SJSA1 (cell line): ENCODE measurements at regions not wholly inside any gene's neighbourhood (a gene's known extent, or its start where the extent isn't known, plus 50 kb on each side); places are given as distances from the start of the nearest gene placed in this dataset.

Source experiments
- DNase-seq, 2 experiments: peaks; one replicate each; pipeline ENCODE4 v3.0.0-alpha.2; 2015 to 2020; ENCODE audit warnings: low spot score in 2 of 2, low read depth in 1 of 2
- H3K27ac ChIP-seq: fragments of 250-450 bp; sonication (Bioruptor Pico); 2 replicates; pipeline ENCODE4 v1.5.1; 2020; ENCODE audit warnings: mild to moderate bottlenecking, moderate library complexity
- H3K27me3 ChIP-seq: fragments of 250-450 bp; sonication (Bioruptor Pico); replicated peaks from 2 replicates; pipeline ENCODE4 v1.5.1; 2020; ENCODE audit warnings: mild to moderate bottlenecking, moderate library complexity
- H3K36me3 ChIP-seq: fragments of 250-450 bp; sonication (Bioruptor Pico); 2 replicates; pipeline ENCODE4 v1.5.1; 2020; ENCODE audit warnings: mild to moderate bottlenecking
- H3K4me1 ChIP-seq: fragments of 250-450 bp; sonication (Bioruptor Pico); replicated peaks from 2 replicates; pipeline ENCODE4 v1.6.1; 2021; ENCODE audit warnings: mild to moderate bottlenecking
- H3K4me3 ChIP-seq: fragments of 250-450 bp; sonication (Bioruptor Pico); 2 replicates; pipeline ENCODE4 v1.5.1; 2020; ENCODE audit warnings: mild to moderate bottlenecking
- H3K9me3 ChIP-seq: fragments of 250-450 bp; sonication (Bioruptor Pico); replicated peaks from 2 replicates; pipeline ENCODE4 v1.5.1; 2020; ENCODE audit warnings: mild to moderate bottlenecking

DNA sequence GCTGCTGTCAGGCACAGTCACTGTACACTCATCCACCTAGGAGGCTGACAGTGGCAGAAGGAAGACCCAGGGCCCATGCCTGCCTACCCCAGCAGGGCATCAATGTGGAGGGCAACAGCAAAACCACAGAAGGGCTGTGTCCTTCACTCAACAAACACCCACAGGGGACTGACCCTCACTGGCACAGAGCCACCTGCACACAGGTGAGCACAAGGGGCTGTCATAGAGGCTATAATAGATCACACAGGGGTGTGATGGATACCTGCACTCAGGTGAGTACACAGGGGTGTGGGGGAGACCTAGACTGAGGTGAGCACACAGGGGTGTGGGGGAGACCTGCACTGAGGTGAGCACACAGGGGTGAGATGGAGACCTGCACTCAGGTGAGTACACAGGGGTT lies 132.8 kb upstream of the TCERG1L start:
- DNase-seq, result no peak
- H3K4me1 ChIP-seq, result no peaks in the 10 kb centered on the region
- H3K9me3 ChIP-seq, result peaks cover 3% of the 10 kb centered on the region; the same call in 1 of the 2 replicates
- no peak overlapping the region for H3K27ac ChIP-seq
- no peak overlapping the region for H3K4me3 ChIP-seq
- H3K36me3 ChIP-seq, result no peaks in the 10 kb centered on the region
- H3K27me3 ChIP-seq, result no peaks in the 10 kb centered on the region

DNA sequence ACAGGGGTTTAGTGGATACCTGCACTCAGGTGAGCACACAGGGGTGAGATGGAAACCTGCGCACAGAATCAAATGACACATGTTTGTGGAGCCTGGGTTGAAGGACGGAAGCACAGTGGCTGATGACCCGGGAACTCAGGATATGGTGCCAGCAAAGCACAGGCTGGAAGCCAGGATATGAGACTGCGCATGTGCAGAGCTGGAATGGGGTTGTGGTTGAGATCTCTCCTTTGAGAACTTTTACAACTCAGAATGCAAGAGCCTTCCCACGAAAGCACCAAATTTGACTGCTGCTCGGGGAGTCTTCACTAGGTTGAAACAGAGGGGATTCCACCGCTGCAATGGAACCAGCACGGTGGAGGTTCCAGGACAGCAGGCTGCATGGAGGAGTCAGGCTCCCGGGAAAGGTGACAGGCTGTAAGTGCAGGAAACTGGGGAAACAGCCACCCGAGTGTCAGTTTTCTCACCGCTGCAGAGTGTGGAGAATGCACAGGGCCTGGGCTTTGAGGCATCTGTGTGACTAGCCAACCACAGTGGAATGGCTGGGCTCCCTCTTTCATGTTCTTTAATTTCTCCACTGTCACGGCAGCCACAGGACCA lies 133.4 kb upstream of the TCERG1L start:
- Histone ChIP-seq H3K27ac (no peak overlapping the region), H3K9me3 (peaks cover 7% of the 10 kb centered on the region), H3K36me3 (no peaks in the 10 kb centered on the region), H3K4me1 (no peaks in the 10 kb centered on the region), H3K4me3 (no peak overlapping the region), H3K27me3 (no peaks in the 10 kb centered on the region)
- DNase-seq, result no peak

DNA sequence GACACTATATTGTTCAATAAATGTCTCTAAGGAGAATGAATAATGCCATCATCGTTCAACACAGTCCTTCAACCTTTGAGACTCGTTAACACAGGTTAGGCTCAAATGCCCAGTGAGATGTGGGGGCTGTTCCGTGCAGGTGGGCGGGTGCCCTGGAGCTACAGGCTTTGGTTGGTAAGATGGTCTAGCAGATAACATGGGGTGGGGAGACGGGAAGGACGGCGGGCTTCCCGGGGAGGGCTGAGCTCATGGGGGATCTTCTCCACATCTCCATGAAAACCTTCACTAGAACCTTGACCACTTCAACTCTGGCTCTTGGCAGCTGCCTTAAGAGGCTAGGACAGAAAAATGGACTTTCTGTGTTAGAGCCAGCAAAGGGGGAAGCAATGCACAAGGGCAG lies 134.1 kb upstream of the TCERG1L start:
- H3K27ac ChIP-seq, result no peak overlapping the region
- no peaks in the 10 kb centered on the region for H3K36me3 ChIP-seq
- no peaks in the 10 kb centered on the region for H3K27me3 ChIP-seq
- H3K4me1 ChIP-seq, result no peaks in the 10 kb centered on the region
- no peak for DNase-seq
- no peak overlapping the region for H3K4me3 ChIP-seq
- peaks cover 8% of the 10 kb centered on the region for H3K9me3 ChIP-seq

DNA sequence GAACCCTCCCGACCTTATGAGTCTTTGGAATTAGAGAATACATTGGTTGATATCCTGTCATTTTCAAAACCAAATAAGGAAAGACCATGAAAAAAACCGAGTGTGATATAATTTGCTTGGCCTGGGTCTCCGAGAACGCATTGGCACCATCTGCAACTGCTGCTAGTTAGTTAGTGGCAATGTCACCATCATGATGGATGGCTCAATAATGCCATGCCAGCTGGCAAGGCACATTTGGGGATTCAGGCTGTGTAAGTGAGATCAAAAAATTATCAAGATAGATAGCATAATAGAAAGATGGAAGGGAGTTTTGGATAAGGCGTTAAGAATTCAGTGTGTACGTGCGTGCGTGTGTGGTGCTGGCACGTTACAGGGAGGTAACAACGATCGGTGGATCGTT lies 134.7 kb upstream of the TCERG1L start:
- no peaks in the 10 kb centered on the region for H3K36me3 ChIP-seq
- H3K9me3 ChIP-seq, result peaks cover 8% of the 10 kb centered on the region
- DNase-seq, result no peak
- no peaks in the 10 kb centered on the region for H3K4me1 ChIP-seq
- no peak overlapping the region for H3K4me3 ChIP-seq
- no peaks in the 10 kb centered on the region for H3K27me3 ChIP-seq
- no peak overlapping the region for H3K27ac ChIP-seq

DNA sequence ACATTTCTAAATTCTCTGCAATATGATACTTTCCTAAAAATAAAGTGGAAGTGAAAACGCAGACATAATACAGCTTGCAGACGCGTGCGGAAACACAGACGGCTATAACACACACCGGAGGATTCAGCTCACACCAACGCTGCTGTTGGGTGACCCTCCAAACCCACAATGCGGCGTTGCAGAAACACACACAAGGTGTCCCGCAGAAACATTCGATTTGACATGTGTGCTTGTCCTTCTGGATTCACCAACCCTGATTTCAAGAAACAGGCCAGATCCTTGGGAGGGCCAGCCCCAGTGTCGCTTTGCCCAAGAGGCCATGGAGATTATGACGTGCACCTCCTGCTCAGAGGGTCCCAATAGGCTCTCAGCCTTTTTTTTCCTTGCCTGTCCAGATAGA lies 136.7 kb upstream of the TCERG1L start:
- DNase-seq, result no peak
- H3K27ac ChIP-seq, result no peak overlapping the region
- no peaks in the 10 kb centered on the region for H3K36me3 ChIP-seq
- H3K4me1 ChIP-seq, result no peaks in the 10 kb centered on the region
- no peaks in the 10 kb centered on the region for H3K27me3 ChIP-seq
- H3K9me3 ChIP-seq, result peaks cover 10% of the 10 kb centered on the region
- H3K4me3 ChIP-seq, result no peak overlapping the region

DNA sequence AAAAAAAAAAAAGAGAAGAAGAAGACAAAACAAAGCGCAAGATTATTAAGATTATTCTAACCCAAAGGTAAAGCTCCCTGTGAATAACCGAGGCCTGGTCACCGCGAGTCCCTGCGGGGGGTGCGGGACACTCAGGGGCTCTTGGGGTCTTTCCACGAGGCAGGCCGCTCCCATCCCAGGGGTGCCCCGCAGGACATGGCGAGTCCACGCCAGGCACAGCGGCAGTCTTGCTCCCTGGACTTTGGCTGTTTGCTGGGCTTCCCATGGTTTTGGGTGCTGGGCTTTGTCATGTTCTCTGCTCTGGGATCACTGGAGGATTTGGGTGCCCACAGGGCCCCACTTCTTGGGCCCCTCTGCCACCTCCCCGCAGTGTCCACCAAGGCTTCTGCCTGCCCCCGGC lies 137.4 kb upstream of the TCERG1L start:
- DNase-seq, result no peak
- Histone ChIP-seq H3K4me3 (no peak overlapping the region), H3K9me3 (peaks cover 10% of the 10 kb centered on the region), H3K27ac (no peak overlapping the region), H3K27me3 (no peaks in the 10 kb centered on the region), H3K4me1 (no peaks in the 10 kb centered on the region), H3K36me3 (no peaks in the 10 kb centered on the region)

DNA sequence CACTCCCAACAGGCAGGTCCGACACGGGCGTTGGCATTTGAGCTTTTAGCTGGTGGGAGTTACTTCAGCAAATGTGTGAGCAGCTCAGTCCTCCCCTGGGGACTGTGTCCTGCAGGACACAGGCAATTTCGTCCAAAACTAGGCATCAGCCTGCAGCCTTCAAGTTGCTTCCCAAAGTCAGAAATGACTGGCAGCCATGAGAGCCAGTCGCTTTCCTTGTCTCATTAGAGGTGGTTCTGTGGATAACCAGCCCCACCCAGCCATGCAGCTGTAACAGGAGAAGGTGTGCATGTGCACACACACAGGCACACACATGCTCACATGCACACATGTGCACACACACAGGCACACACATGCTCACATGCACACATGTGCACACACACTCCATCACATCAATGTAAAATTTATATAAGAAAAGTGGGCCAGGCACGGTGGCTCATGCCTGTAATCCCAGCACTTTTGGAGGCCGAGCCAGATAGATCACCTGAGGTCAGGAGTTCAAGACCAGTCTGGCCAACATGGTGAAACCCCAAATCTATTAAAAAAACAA lies 138.8 kb upstream of the TCERG1L start:
- H3K4me1 ChIP-seq, result no peaks in the 10 kb centered on the region
- DNase-seq, result no peak
- peaks cover 10% of the 10 kb centered on the region for H3K9me3 ChIP-seq
- no peaks in the 10 kb centered on the region for H3K27me3 ChIP-seq
- H3K4me3 ChIP-seq, result no peak overlapping the region
- H3K27ac ChIP-seq, result no peak overlapping the region
- no peaks in the 10 kb centered on the region for H3K36me3 ChIP-seq

DNA sequence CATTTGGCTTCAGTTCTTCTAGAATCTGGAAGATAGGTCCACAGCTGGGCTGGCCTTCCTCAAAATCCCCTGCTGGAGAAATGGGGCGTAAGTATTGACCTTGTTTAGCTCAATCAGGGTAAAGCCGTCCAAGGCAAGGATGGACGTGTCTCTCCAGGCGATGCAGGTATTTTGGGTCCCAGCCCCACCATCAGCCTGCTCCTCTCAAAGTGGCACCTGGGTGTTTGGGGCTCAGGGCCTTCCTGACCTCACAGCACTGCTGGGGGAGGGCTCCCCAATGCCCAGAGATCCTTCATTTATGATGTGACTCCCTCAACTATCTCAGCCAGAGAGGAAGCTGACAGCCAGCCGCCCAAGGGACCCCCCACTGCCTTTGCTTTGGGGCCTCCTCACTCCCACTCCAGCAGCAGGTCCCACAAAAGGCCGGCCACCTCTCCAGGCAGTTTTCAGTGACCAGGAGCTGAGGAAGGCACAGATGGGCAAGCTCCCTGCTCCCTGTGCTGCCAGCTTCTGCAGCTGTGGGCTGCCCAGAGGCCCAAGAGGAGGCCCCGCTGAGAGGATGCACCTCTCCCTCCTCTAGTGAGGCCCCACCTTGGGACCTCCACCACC lies 140.0 kb upstream of the TCERG1L start:
- no peak overlapping the region for H3K27ac ChIP-seq
- no peaks in the 10 kb centered on the region for H3K36me3 ChIP-seq
- H3K27me3 ChIP-seq, result no peaks in the 10 kb centered on the region
- peaks cover 10% of the 10 kb centered on the region for H3K9me3 ChIP-seq
- no peak overlapping the region for H3K4me3 ChIP-seq
- no peak for DNase-seq
- no peaks in the 10 kb centered on the region for H3K4me1 ChIP-seq

DNA sequence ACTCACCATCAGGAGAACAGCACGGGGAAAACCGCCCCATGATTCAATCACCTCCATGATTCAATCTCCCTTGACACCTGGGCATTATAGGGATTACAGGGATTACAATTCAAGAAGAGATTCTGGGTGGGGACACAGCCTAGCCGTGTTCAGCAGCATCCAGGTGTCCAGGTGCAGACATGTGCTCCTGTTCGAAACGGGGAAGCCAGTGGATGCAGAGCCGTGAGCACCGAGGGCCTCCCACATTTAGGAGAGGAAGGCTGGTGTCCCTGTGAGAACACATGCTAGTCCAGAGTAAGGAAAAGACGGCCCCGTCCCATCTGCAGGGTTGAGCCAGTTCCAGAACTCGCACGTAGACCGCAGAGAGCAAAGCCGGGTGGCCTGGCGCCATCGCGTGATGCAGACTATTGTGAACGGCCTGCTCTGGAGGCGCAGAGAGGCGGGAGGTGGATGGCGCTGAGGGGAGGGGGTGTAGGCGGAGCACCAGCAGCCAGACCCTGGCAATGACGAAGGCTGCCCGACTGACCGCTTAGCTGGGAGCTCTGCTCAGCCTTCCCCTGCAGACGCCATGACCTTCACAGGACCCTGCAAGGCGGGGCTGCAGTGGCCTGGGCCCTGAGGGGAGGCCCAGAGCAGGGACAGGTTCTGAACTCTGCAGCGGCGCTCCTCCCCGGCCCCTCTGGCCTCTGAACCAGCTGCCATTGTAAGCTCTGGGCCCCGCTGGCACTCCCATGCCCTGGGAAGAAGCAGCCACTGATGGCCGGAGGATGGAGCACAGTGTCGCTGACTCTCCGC lies 141.6 kb upstream of the TCERG1L start:
- DNase-seq, result no peak
- Histone ChIP-seq H3K9me3 (peaks cover 7% of the 10 kb centered on the region; the same call in 1 of the 2 replicates), H3K4me1 (no peaks in the 10 kb centered on the region), H3K4me3 (no peak overlapping the region), H3K27me3 (no peaks in the 10 kb centered on the region), H3K27ac (no peak overlapping the region), H3K36me3 (no peaks in the 10 kb centered on the region)

DNA sequence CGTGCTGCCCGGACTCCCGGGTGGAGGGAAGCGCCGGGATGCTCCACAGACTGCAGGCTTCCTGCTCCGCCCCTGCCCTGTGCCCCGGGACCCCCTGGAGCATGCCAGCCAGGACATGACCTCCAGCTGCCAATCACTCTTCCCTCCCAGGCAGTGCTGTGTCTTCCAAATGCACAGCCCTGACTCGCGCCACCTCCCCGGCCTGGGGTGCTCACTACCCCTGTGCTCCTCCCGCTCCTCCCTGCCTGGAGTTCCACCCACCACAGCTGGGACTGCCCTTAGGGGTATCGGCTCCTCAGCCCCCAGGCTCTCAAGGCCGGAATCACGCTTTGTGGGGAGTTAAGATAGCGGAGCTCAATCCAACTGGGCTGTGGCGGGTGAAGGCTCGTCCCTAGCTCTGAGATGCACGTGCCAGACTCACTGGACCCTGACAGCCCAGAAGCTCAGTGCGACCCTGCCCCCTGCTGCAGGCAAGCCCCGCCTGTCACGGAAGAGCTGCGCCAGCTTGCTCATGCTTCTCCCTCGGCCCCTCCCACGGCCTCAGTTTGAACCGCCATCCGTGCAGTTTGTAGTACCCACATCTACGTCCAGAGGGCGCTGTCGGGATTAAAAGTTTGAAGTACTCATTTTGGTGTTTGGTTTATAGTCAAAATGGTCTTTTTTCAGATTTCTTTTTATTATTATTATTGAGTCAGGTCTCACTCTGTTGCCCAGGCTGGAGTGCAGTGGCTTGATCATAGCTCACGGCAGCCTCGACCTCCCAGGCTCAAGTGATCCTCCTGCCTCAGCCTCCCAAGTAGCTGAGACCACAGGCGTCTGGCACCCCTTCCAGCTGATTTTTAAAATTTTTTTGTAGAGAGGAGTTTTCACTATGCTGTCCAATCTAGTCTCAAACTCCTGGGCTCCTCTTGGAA lies 142.5 kb upstream of the TCERG1L start:
- DNase-seq, result no peak
- peaks cover 10% of the 10 kb centered on the region; the same call in 1 of the 2 replicates for H3K9me3 ChIP-seq

DNA sequence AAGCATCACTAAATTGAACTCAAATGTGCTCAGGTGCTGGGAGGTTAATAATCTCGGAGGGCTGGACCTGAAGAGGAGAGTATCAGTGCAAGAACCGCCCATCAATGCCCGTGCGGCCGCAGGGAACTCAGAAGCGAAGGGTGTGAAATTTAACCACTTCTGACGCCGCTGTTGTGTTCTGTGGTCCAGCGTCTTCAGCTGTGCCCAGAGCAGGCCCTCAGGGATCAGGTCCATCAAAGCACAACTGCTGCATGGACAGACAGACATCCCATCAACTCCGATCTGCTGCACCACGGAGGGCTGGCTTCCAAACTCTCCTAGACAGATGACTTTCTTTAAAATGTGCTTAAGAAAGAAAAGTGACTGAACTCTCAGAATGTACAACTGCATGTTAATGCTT lies 144.9 kb upstream of the TCERG1L start:
- Histone ChIP-seq H3K9me3 (peaks cover 9% of the 10 kb centered on the region; the same call in 1 of the 2 replicates), H3K4me3 (no peak overlapping the region), H3K27ac (no peak overlapping the region), H3K4me1 (no peaks in the 10 kb centered on the region), H3K27me3 (no peaks in the 10 kb centered on the region), H3K36me3 (no peaks in the 10 kb centered on the region)
- DNase-seq, result no peak

More for the DNA sequence above, 142.5 kb upstream of the TCERG1L start:
- H3K4me3 ChIP-seq, result no peak overlapping the region
- no peaks in the 10 kb centered on the region for H3K27me3 ChIP-seq
- no peaks in the 10 kb centered on the region for H3K4me1 ChIP-seq
- no peaks in the 10 kb centered on the region for H3K36me3 ChIP-seq
- H3K27ac ChIP-seq, result no peak overlapping the region

DNA sequence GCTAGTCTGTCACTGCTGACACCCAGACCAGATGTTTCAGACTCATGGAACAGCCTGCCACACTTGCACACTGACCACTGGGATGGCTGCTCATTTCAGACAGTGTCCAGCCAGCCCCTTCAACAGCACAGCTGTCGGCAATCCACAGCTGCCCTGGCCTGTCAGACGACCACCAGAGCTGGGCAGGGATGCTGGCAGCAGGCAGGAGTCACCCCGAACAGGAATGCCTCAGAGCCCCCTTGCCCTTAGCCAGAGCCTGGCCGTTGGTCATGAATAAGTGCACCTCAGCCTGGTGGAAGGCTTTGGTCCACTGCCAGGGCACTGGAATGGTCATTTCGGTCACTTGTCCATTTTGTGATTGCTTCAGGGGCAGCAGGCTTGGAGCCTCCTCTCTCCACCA lies 149.6 kb upstream of the TCERG1L start:
- H3K4me3 ChIP-seq, result no peak overlapping the region
- 0 out of 2 replicates have a peak, but pooled peaks cover 7% of the 10 kb centered on the region for H3K9me3 ChIP-seq
- H3K27me3 ChIP-seq, result no peaks in the 10 kb centered on the region
- no peaks in the 10 kb centered on the region for H3K4me1 ChIP-seq
- DNase-seq, result no peak
- H3K27ac ChIP-seq, result no peak overlapping the region
- H3K36me3 ChIP-seq, result no peaks in the 10 kb centered on the region

DNA sequence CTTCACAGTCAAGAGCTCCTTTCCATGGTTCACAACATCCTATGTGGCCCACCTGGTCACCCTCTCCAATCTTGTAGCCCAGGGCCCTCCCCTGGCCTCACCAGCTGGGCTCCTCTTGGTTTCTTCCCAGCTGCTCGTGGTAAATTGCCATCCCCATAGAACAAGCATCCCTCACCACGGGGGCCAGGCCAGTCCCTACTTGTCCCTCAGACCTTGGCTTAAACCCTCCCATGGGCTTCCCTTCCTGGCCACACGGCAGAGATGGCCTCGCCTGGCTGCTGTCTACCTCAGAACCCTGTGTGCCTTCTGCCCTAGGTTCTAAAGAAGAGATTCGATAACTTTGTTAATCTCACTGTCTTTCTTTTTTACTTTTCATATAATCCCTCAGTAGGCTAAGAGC lies 153.3 kb upstream of the TCERG1L start:
- H3K4me3 ChIP-seq, result no peak overlapping the region
- no peak overlapping the region for H3K27ac ChIP-seq
- H3K9me3 ChIP-seq, result peaks cover 8% of the 10 kb centered on the region; the same call in 1 of the 2 replicates
- H3K36me3 ChIP-seq, result no peaks in the 10 kb centered on the region
- no peaks in the 10 kb centered on the region for H3K4me1 ChIP-seq
- DNase-seq, result no peak
- no peaks in the 10 kb centered on the region for H3K27me3 ChIP-seq
